GM19043 (cell line): ENCODE measurements at regions not wholly inside any gene's neighbourhood (a gene's known extent, or its start where the extent isn't known, plus 50 kb on each side); places are given as distances from the start of the nearest gene placed in this dataset.
"Not testable (repeated sequence)": the region's sequence is repeated elsewhere in the genome, so short reads cannot be mapped to it uniquely, and the experiment has no call there.

Experiments used
- ATAC-seq: cut with Tn5 transposase; IDR thresholded peaks from one replicate; pipeline ENCODE4 v1.9.1; 2021; ENCODE audit warnings: low read depth; ENCODE audit not compliant: unreplicated experiment

GRCh38 chr18:11512096-11513025 lies 97.0 kb upstream of the SLC35G4 start:
- ATAC-seq, result no peak

- ATAC-seq, result peak; percentile 78
Observed at GRCh38 chr18:11511434-11512095, 97.8 kb upstream of the SLC35G4 start.

GRCh38 chr18:11506856-11507255 lies 102.5 kb upstream of the SLC35G4 start:
- ATAC-seq, result no peak

GRCh38 chr18:11505993-11506392 lies 103.4 kb upstream of the SLC35G4 start:
- ATAC-seq, result no peak

- no peak for ATAC-seq
Observed at GRCh38 chr18:11504962-11505361, 104.4 kb upstream of the SLC35G4 start.

- no peak for ATAC-seq
Observed at GRCh38 chr18:11502368-11502767, 107.0 kb upstream of the SLC35G4 start.

GRCh38 chr18:11501352-11501751 lies 108.0 kb upstream of the SLC35G4 start:
- ATAC-seq, result no peak

GRCh38 chr18:11500153-11501122 lies 109.0 kb upstream of the SLC35G4 start:
- peak; percentile 63 for ATAC-seq

- ATAC-seq, result no peak
Observed at GRCh38 chr18:11498821-11499220, 110.6 kb upstream of the SLC35G4 start.

GRCh38 chr18:11497585-11497984 lies 111.8 kb upstream of the SLC35G4 start:
- ATAC-seq, result no peak

GRCh38 chr18:11496526-11497172 lies 112.7 kb upstream of the SLC35G4 start:
- ATAC-seq, result no peak

- no peak for ATAC-seq
Observed at GRCh38 chr18:11495441-11495840, 114.0 kb upstream of the SLC35G4 start.

- no peak for ATAC-seq
Observed at GRCh38 chr18:11494107-11494506, 115.3 kb upstream of the SLC35G4 start.

- no peak for ATAC-seq
Observed at GRCh38 chr18:11489266-11489899, 120.0 kb upstream of the SLC35G4 start.

GRCh38 chr18:11488175-11488574 lies 121.2 kb upstream of the SLC35G4 start:
- no peak for ATAC-seq

GRCh38 chr18:11487390-11487789 lies 122.0 kb upstream of the SLC35G4 start:
- no peak for ATAC-seq

GRCh38 chr18:11482271-11482670 lies 127.1 kb upstream of the SLC35G4 start:
- ATAC-seq, result no peak

GRCh38 chr18:11480692-11481091 lies 128.7 kb upstream of the SLC35G4 start:
- no peak for ATAC-seq

GRCh38 chr18:11479031-11479430 lies 130.4 kb upstream of the SLC35G4 start:
- not testable (repeated sequence) for ATAC-seq

GRCh38 chr18:11470941-11471340 lies 138.5 kb upstream of the SLC35G4 start:
- no peak for ATAC-seq
